GM20000 (cell line): ENCODE measurements at regions not wholly inside any gene's neighbourhood (a gene's known extent, or its start where the extent isn't known, plus 50 kb on each side); places are given as distances from the start of the nearest gene placed in this dataset.
"Not testable (repeated sequence)": the region's sequence is repeated elsewhere in the genome, so short reads cannot be mapped to it uniquely, and the experiment has no call there.

Experiments used
- DNase-seq: peaks from one replicate; pipeline ENCODE4 v3.0.0; 2012; ENCODE audit warnings: low spot score
- TF ChIP-seq, protein P1 (sequence below): IDR thresholded peaks from 2 replicates; pipeline ENCODE4 v1.5.1; 2012; ENCODE audit warnings: mild to moderate bottlenecking, control low read depth; ENCODE audit errors: extremely low read depth, missing control alignments

DNA sequence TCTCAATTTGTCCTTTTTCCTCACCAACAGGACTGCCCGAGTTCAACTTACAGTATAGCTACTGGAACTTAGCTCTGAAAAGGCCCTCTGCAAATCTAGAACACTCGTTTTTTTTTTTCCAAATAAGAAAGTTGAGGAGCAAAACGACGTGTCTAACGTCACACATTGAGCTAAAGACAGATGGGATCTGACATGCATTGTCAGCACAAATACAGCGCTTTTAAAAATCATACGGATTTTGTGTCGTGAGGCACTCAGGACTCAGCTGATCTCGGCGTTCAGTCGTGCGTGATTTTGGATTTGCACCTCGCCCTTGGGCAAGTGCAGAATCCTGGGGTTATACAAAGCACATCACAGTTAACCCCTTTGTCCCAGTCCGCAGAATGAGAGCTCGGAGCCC lies 94.7 kb upstream of the ZNF322 start:
- DNase-seq, result no peak
- TF ChIP-seq, protein P1, sequence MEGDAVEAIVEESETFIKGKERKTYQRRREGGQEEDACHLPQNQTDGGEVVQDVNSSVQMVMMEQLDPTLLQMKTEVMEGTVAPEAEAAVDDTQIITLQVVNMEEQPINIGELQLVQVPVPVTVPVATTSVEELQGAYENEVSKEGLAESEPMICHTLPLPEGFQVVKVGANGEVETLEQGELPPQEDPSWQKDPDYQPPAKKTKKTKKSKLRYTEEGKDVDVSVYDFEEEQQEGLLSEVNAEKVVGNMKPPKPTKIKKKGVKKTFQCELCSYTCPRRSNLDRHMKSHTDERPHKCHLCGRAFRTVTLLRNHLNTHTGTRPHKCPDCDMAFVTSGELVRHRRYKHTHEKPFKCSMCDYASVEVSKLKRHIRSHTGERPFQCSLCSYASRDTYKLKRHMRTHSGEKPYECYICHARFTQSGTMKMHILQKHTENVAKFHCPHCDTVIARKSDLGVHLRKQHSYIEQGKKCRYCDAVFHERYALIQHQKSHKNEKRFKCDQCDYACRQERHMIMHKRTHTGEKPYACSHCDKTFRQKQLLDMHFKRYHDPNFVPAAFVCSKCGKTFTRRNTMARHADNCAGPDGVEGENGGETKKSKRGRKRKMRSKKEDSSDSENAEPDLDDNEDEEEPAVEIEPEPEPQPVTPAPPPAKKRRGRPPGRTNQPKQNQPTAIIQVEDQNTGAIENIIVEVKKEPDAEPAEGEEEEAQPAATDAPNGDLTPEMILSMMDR, result no peak

DNA sequence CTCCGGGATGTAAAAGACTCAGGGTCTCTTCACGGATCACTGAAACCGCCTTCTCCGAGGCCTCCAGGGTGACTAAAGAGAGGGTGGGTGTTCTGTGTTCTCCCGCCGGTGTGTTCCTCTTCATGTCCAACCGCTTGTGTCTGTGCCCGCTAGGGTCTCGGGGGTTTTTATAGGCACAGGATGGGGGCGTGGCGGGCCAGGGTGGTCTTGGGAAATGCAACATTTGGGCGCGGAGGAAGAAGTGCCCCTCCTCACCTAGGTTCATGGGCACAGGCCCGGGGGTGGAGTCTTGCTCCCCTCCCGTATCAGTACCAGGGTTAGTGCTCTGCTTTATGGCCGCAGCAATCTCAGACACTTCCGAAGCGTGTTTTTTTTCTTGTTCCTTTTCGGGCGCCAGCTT lies 95.3 kb upstream of the ZNF322 start:
- DNase-seq, result not testable (repeated sequence)

DNA sequence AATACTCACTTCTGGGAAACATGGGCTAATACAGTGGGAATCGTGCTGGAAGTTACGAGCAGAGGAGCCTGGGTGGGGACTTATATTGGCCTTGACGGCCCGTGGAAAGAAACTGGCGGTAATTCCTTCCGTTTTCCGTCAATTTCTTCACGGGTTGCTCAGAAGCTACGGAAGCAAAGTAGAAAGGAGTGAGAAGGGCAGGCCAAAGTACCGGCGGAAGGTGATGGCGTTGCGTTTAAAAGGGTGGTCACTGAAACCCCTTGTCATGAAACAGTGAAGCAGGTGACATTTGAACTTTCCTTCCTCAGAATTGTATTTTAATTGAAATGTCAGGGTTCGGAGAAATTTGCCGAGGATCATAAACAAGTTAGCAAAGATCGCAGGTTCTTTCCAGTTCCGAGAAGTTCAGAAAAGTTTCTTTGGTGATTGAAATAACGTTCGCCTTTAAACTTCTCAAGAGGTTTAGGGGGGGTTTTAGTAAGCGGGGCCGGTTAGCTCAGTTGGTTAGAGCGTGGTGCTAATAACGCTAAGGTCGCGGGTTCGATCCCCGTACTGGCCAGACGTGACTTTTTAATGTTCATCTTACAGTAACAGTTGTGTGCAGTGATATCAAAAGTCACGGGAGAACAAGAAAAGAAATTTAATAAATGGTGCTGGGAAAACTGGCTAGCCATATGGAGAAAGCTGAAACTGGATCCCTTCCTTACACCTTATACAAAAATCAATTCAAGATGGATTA lies 96.7 kb upstream of the ZNF322 start:
- DNase-seq, result not testable (repeated sequence)

DNA sequence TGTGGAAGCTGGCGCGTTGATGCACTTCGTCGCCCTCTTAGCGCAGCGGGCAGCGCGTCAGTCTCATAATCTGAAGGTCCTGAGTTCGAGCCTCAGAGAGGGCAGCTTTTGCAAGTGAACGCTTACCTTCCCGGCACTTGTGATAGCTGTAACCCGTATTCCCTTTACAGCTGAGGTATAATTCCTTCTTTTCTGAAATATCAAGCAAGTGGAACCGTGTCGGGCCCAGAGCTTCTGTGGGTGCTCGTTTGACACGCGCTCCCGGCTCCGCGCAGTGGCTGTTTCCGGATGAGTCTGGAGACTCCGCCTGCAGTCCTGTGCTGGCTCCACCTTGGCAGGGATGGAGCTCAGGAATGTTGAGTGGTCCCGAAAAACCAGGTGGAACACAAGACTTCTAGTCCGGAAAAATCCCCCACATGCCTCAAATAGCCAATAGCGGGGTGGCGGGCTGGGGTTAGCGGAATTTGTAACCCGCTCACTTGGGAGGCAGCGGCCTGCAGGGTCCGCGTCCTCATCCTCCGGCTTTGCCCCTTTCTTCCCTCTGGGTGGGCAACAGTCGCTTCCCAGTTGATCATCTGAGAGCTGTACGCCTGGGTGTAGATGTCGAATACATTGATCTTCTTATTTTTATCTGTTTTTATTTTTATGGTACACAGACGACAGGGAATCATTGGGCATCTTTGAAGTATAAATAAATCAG lies 106.8 kb upstream of the ZNF322 start:
- DNase-seq, result not testable (repeated sequence)

DNA sequence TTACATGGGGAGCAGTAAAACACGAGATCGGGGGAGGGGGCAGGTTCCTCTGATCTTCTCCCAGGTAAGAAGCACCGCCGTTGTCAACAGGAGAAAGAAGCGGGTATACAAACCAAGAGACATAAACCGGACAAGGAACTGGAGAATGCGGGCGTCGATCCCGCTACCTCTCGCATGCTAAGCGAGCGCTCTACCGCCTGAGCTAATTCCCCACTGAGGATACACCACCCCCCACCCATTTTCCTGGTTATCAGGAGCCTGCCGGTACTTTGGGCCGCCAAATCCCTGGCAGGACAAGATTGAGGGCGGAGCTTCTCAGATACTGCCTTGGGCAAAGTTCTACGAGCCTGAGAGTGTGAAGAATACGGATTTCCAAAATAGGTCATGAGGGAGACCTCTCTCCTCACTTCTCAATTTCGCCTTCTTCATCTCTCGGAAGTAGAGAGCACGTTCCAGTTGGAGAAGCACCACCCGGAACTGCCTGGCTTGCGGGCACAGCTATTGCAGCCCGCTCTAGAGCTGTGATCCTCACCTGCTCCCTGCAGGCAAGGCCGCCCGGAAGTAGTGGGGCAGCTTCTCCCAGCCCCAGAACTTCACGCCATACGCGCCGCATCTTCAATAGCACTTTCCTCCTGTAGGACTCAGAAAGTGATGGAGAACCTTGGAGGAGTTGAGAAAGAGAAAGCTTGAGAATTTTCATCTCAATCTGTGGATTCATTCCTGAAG lies 111.6 kb upstream of the ZNF322 start:
- DNase-seq, result not testable (repeated sequence)

DNA sequence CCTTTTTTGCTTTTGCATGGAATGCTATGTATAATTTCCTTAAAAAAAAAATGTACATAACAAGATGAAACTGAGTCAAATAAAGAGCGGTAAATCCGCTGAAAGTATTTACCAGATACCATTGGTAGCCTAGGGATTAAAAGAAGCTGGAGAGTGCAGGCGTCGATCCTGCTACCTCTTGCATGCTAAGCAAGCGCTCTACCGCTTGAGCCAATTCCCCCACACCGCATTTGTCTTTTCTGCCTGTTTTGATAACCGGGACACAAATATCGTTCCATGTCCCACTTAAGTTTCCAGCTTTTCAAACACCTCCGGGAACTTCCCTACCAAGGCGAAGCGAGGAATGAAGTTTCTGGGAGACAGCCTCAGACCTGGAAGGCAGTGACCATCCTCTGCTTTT lies 113.9 kb upstream of the ZNF322 start:
- not testable (repeated sequence) for DNase-seq

DNA sequence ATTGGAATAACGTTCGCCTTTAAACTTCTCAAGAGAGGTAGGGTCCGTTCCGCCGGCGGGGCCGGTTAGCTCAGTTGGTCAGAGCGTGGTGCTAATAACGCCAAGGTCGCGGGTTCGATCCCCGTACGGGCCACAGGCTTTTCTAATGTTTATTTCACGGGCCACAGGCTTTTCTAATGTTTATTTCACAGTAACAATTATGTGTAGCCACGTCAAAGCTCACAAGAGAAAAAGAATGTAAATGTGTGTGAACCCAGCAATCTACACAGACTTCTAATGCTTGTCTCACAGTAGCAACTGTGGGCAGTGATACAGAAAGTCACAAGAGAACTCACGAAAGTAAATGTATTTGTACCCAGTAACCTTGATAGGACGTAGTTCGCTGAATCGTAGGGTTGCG lies 121.0 kb upstream of the ZNF322 start:
- not testable (repeated sequence) for DNase-seq

DNA sequence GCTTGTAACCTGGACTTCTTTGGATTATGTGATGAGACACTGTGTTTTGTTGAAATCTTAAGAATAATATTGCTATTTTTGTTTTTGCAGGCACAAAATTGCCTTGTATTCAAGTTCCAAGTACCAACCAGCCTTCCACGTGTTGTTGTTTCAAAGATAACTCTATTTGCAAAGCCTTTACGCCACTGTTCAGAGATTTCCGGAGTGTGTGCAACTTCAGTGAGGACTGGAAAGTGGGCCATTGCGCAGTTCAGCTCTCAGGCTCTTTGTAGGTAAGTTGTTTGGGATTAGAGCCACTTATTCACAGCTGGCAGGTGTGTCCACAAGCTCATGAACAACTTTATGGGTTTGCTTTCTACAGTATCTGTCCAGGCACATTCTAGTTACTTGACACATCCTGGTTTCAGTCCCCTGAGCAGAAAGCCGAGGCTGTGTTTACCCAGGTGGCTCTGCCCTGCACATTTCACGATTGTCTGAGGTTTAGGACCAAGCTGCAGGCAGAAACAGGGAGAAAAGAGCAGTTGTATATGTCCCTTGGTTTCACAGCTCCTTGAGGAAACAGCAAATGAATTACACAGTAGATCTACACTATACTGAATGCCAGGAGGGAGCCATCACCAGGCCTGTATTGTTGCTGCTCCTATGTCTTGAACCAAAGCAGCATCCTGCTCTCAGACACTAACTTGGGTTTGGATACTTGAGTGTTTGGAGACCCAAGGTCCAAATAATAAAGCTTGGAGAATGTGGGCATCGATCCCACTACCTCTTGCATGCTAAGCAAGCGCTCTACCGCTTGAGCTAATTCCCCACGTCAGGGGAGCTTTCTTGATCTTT lies 136.1 kb upstream of the ZNF322 start:
- not testable (repeated sequence) for DNase-seq

DNA sequence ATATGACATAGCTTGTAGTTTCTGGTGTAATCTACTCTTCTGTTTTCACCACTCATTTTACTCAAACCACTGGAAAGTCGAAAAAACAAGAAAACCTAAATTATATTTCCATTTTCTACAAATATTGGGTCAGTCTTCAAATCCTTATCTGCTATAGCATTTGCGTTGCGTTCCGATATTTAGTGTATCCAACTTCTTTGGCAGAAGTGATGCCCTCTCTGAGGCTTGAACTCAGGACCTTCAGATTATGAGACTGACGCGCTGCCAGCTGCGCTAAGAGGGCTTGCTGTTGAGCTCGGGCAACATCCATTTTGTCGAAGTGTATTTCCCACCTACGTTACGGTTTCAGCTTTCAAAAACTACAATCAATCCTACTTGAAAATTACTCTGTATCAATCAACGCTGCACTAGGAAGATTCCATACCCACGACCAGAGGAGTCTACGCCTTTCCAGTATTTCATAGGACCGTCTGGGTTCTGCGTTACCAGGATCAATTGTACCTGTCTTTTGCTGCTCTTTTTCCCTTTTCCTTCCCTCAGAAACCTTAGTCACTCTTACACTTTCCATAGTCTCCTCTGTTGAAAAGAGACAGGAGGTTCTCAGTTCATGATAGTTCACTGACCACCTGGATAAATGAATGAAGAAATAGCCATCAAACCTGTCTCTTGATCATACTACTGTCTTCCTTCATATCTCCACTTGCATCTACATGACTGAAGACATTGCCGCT lies 140.5 kb upstream of the ZNF322 start:
- not testable (repeated sequence) for DNase-seq

DNA sequence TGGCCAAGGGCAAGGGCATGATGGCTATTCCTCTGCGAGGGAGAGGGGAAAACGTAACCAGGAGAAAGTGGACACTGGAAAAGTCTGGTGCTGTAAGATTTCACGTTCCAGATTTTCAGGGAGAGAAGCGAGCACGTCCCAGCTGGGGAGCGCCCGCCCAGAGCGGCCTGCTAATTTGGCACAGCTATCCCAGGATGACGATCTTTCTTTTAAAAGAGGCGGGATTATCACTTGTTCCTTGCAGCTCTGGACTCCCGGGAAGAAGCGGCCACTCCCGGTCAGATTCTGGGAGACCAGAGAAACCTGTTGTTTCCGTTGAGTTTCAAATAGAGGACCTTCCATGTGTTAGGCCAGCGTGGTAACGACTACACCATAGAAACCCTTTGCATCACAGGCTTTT lies 144.2 kb upstream of the ZNF322 start:
- DNase-seq, result not testable (repeated sequence)

DNA sequence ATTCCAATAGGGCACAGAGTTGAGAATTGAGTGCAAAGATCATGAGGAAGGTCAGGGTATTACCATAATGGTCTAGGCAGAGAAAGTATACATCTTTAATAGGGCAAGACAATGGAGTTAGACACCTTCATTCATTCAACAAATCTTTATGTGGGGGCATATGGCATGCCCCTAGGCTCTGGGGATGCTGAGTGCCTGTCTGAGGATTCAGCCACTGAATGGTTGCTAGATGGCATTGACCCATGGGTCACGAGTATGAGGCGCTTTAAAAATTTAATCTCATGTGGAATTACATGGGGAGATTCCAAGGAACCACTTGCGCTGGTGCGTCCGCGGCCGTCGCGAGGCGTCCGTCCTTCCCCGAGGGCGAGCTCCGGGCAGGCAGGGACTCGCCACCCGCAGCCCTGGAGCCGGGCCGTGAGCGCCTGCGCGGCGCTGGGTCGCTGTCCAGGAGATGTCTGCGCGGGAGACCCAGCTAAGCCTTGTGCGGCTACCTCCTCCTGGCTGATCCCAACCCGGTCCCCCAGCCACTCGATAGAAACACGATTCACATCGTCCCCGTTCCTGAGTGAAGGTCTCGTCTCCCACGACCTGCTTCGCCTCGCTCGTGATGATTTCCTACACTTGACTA lies 152.1 kb upstream of the ZNF322 start:
- not testable (repeated sequence) for DNase-seq

DNA sequence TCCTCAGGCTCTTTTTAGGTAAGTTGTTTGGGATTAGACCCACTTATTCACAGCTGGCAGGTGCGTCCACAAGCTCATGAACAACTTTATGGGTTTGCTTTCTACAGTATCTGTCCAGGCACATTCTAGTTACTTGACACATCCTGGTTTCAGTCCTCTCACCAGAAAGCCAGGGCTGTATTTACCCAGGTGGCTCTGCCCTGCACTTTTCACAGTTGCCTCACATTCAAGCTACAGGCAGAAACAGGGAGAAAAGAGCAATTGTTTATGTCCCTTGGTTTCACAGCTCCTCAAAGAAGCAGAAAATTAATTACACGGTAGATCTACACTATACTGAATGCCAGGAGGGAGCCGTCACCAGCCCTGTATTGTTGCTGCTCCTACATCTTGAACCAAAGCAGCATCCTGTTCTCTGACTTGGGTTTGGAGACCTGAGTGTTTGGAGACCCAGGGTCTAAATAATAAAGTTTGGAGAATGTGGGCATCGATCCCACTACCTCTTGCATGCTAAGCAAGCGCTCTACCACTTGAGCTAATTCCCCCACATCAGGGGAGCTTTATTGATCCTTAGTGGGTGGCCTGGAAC lies 159.2 kb upstream of the ZNF322 start:
- DNase-seq, result not testable (repeated sequence)

DNA sequence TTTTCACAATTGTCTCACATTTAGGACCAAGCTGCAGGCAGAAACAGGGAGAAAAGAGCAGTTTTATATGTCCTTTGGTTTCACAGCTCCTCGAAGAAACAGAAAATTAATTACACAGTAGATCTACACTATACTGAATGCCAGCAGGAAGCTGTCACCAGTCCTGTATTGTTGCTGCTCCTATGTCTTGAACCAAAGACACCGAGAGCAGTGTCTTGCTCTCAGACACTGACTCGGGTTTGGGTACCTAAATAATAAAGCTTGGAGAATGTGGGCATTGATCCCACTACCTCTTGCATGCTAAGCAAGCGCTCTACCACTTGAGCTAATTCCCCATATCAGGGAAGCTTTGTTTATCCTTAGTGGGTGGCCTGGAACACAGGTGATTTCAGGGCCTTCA lies 168.4 kb upstream of the ZNF322 start:
- DNase-seq, result not testable (repeated sequence)

DNA sequence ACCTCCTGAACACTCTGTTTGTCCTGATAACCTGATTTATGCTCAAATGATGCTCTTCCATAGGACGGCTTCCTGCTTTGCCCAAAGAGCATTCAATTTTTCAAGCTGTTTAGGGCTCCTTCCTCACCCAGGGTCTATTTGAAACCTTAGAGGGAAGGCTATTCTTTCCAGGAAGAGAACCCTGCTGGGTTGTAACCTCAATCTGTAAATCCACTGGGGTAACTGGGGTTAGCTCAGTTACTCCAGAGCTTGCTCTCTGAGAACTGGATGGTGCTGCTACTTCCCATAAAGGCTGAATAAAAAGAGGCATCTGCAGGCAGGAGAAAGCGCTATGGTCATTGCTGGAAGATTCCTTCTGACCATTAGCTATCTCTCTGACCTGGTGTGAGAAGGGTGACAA lies 169.9 kb upstream of the ZNF322 start:
- DNase-seq, result not testable (repeated sequence)

DNA sequence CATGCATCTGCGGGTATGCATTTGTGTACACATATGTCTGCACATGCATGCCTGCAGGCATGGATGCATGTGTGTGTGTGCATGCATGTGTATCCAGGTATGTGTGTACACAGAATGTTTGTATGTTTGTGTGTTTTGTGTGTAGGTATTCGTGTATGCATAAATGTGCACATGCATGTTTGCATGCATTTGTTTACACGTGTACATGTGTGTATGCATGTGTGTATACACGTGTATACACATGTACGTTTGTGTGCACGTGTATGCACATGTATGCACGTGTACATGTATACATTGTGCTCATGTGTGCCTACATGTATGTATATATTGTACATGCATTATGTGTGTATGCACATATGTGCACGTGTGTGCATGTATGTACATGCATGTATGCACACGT lies 171.4 kb upstream of the ZNF322 start:
- not testable (repeated sequence) for DNase-seq

DNA sequence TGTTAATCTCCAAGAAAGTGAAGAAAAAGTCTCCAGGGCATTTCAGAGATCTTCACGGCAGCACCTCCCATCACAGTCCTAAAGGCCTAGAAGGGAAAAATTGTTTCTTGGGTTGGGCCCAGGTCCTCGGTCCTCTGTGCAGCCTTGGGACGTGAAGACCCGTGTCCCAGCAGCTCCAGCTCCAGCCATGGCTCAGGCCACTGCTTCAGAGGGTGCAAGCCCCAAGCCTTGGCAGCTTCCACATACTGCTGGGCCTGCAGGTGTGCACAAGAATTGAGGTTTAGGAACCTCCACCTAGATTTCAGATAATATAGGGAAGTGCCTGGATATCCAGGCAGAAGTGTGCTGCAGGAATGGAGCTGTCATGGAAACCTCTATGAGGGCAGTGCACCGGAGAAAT lies 176.2 kb upstream of the ZNF322 start:
- DNase-seq, result not testable (repeated sequence)

DNA sequence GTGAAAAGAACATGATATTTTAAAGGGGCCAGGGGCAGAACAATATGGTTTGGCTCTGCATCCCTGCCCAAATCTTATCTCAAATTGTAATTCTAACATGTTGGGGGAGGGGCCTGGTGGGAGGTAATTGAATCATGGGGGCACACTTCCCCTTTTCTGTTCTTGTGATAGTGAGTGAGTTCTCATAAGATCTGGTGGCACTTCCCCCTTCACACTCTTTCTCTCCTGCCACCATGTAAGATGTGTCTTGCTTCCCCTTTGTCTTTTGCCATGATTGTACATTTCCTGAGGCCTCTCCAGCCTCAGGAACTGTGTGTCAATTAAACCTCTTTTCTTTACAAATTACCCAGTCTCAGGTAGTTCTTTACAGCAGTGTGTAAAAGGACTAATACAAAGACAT lies 177.1 kb upstream of the ZNF322 start:
- DNase-seq, result not testable (repeated sequence)

DNA sequence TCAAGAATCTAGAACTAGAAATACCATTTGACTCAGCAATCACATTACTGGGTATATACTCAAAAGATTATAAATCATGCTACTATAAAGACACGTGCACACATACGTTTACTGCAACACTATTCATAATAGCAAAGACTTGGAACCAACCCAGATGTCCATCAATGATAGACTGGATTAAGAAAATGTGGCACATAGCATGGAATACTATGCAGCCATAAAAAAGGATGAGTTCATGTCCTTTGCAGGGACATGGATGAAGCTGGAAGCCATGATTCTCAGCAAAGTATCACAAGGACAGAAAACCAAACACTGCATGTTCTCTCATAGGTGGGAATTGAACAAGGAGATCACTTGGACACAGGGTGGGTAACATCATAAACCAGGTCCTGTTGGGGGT lies 185.3 kb upstream of the ZNF322 start:
- not testable (repeated sequence) for DNase-seq
